ENCODE measurements at regions not wholly inside any gene's neighbourhood (a gene's known extent, or its start where the extent isn't known, plus 50 kb on each side); places are given as distances from the start of the nearest gene placed in this dataset.

- H3K4me3 ChIP-seq (ENCODE audit: control extremely low read depth in 1 of 5, extremely low read depth in 1 of 5, insufficient read depth in 1 of 5, low read depth in 2 of 5, low read length in 4 of 5) = no peak overlapping the region
- H3K4me1 ChIP-seq (ENCODE audit: control insufficient read depth in 2 of 2, insufficient read depth in 2 of 2, low read length in 2 of 2) = no peaks in the 10 kb centered on the region
- no peaks in the 10 kb centered on the region for H3K36me3 ChIP-seq (replicated peaks in 1 of 2; ENCODE audit: control extremely low read depth in 1 of 2, control insufficient read depth in 1 of 2, extremely low read depth in 1 of 2, insufficient read depth in 2 of 2, low read length in 1 of 2)
- H3K27me3 ChIP-seq (replicated peaks in 1 of 4; ENCODE audit: control extremely low read depth in 1 of 4, control insufficient read depth in 3 of 4, insufficient read depth in 4 of 4, low read length in 3 of 4) = no peaks in the 10 kb centered on the region
- Mint-ChIP-seq H3K9me3 (ENCODE audit: insufficient read depth) (peaks cover 2% of the 10 kb centered on the region), H3K4me3 (no peak overlapping the region), H3K27ac (no peak overlapping the region), H3K27me3 (no peaks in the 10 kb centered on the region), H3K4me1 (no peaks in the 10 kb centered on the region)
- WGBS (ENCODE audit: insufficient coverage) = 75% methylated on average over 3 of the region's 6 CpGs
- no peaks in the 10 kb centered on the region for H4K20me1 ChIP-seq (ENCODE audit: control insufficient read depth, insufficient read depth, low read length, poor library complexity, severe bottlenecking)
- ATAC-seq (ENCODE audit: low read depth) = no peak
- no peak overlapping the region for H3K4me2 ChIP-seq (replicated peaks; ENCODE audit: low read depth, low read length, poor library complexity, severe bottlenecking)
- no peak overlapping the region for H3K9ac ChIP-seq (ENCODE audit: low read length)
- no peaks in the 10 kb centered on the region for H3K79me2 ChIP-seq (ENCODE audit: control insufficient read depth, insufficient read depth, low read length)
- H3K27ac ChIP-seq (ENCODE audit: low read length in 2 of 2) = no peak overlapping the region
- ChIA-PET CTCF (no interaction called here), POLR2A (no interaction called here)
- intact Hi-C loops (cut with micrococcal nuclease) = no loop called here
- H2AFZ ChIP-seq (ENCODE audit: insufficient read depth, low read depth, low read length, poor library complexity, severe bottlenecking) = no peak overlapping the region
- no peak for TF ChIP-seq EZH2 (IDR thresholded peaks at IDR 0.05; ENCODE audit: borderline replicate concordance, insufficient read depth, low read depth, low read length, poor library complexity, severe bottlenecking)
- TF ChIP-seq CTCF (IDR thresholded peaks at IDR 0.05) = no peak
- H3K9me3 ChIP-seq (ENCODE audit: control extremely low read depth in 1 of 3, control insufficient read depth in 2 of 3, insufficient read depth in 1 of 3, low read length in 2 of 3) = peaks cover 0 to 5% (median 0%) of the 10 kb centered on the region in 3 donors
- DNase-seq = no peak
Measured at GRCh38 chr4:159526172-159526571, 423.3 kb downstream of the RAPGEF2 start.

- H2AFZ ChIP-seq (ENCODE audit: insufficient read depth, low read depth, low read length, poor library complexity, severe bottlenecking) = no peak overlapping the region
- H3K9ac ChIP-seq (ENCODE audit: low read length) = no peak overlapping the region
- TF ChIP-seq EZH2 (IDR thresholded peaks at IDR 0.05; ENCODE audit: borderline replicate concordance, insufficient read depth, low read depth, low read length, poor library complexity, severe bottlenecking) (no peak), CTCF (IDR thresholded peaks at IDR 0.05) (no peak)
- Mint-ChIP-seq H3K4me1 (no peaks in the 10 kb centered on the region), H3K27me3 (no peaks in the 10 kb centered on the region), H3K27ac (no peak overlapping the region), H3K9me3 (ENCODE audit: insufficient read depth) (peaks cover 9% of the 10 kb centered on the region), H3K4me3 (no peak overlapping the region)
- peaks cover 2 to 7% (median 3%) of the 10 kb centered on the region in 3 donors for H3K9me3 ChIP-seq (ENCODE audit: control extremely low read depth in 1 of 3, control insufficient read depth in 2 of 3, insufficient read depth in 1 of 3, low read length in 2 of 3)
- POLR2A ChIA-PET = no interaction called here
- DNase-seq (no peak), ATAC-seq (ENCODE audit: low read depth) (no peak)
- CTCF ChIA-PET = no interaction called here
- no peak overlapping the region for H3K4me3 ChIP-seq (ENCODE audit: control extremely low read depth in 1 of 5, extremely low read depth in 1 of 5, insufficient read depth in 1 of 5, low read depth in 2 of 5, low read length in 4 of 5)
- H3K27ac ChIP-seq (ENCODE audit: low read length in 2 of 2) = no peak overlapping the region
- H4K20me1 ChIP-seq (ENCODE audit: control insufficient read depth, insufficient read depth, low read length, poor library complexity, severe bottlenecking) = no peaks in the 10 kb centered on the region
- intact Hi-C loops (cut with micrococcal nuclease) = no loop called here
- H3K4me2 ChIP-seq (replicated peaks; ENCODE audit: low read depth, low read length, poor library complexity, severe bottlenecking) = no peak overlapping the region
- no peaks in the 10 kb centered on the region for H3K36me3 ChIP-seq (replicated peaks in 1 of 2; ENCODE audit: control extremely low read depth in 1 of 2, control insufficient read depth in 1 of 2, extremely low read depth in 1 of 2, insufficient read depth in 2 of 2, low read length in 1 of 2)
- WGBS (ENCODE audit: insufficient coverage) = no CpG with 5 or more reads among the region's 1 CpG
- H3K27me3 ChIP-seq (replicated peaks in 1 of 4; ENCODE audit: control extremely low read depth in 1 of 4, control insufficient read depth in 3 of 4, insufficient read depth in 4 of 4, low read length in 3 of 4) = no peaks in the 10 kb centered on the region
- no peaks in the 10 kb centered on the region for H3K4me1 ChIP-seq (ENCODE audit: control insufficient read depth in 2 of 2, insufficient read depth in 2 of 2, low read length in 2 of 2)
- no peaks in the 10 kb centered on the region for H3K79me2 ChIP-seq (ENCODE audit: control insufficient read depth, insufficient read depth, low read length)
Measured at GRCh38 chr4:159534655-159535054, 431.8 kb downstream of the RAPGEF2 start.

Data from B cell (primary cell).